Esophagus muscularis mucosa (tissue), 4 donors: ENCODE measurements at regions not wholly inside any gene's neighbourhood (a gene's known extent, or its start where the extent isn't known, plus 50 kb on each side); places are given as distances from the start of the nearest gene placed in this dataset.

Source experiments
- DNase-seq: peaks from one replicate; pipeline ENCODE4 v3.0.0-alpha.2; 2017; ENCODE audit errors: extremely low spot score
- H3K27ac ChIP-seq, 4 donors: fragments of 200-600 bp; sonication (generic); replicated peaks in 1 of 4; 1 replicate in 3 of 4; 2 replicates in 1 of 4; pipeline ENCODE4 v1.5.1; 2016 to 2019; ENCODE audit warnings: mild to moderate bottlenecking in 1 of 4
- H3K27me3 ChIP-seq, 4 donors: fragments of 200-600 bp; sonication (generic); one replicate each; pipeline versions ENCODE4 v1.5.1 to v1.6.0; 2016 to 2019
- H3K36me3 ChIP-seq, 4 donors: fragments of 200-600 bp; sonication (generic); one replicate each; pipeline ENCODE4 v1.5.1; 2016 to 2019
- H3K4me1 ChIP-seq, 4 donors: fragments of 200-600 bp; sonication (generic); one replicate each; pipeline ENCODE4 v1.5.1; 2016 to 2019
- H3K4me3 ChIP-seq, 4 donors: fragments of 200-600 bp; sonication (generic); 1 replicate in 2 of 4; 2 replicates in 2 of 4; pipeline ENCODE4 v1.5.1; 2016 to 2019; ENCODE audit warnings: mild to moderate bottlenecking in 4 of 4, moderate library complexity in 1 of 4
- H3K9me3 ChIP-seq, 4 donors: fragments of 200-600 bp; sonication (generic); 1 replicate in 3 of 4; 2 replicates in 1 of 4; pipeline ENCODE4 v1.5.1; 2016 to 2019
- CTCF ChIP-seq, 3 experiments: fragments of 200-600 bp in 2 of 3; fragments of 450-650 bp in 1 of 3; sonication (generic) in 2 of 3; IDR thresholded peaks; one replicate each; pipeline ENCODE4 v1.5.1; 2017 to 2019; ENCODE audit warnings: antibody characterized with exemption in 3 of 3, mild to moderate bottlenecking in 2 of 3, moderate library complexity in 1 of 3
- EP300 ChIP-seq: sonication (generic); formaldehyde crosslinking; IDR thresholded peaks from one replicate; pipeline ENCODE4 v1.6.1; 2017; ENCODE audit warnings: antibody characterized with exemption
- POLR2A ChIP-seq: fragments of 450-650 bp; IDR thresholded peaks from one replicate; pipeline ENCODE4 v1.6.1; 2017; ENCODE audit warnings: antibody characterized with exemption, moderate library complexity, mild to moderate bottlenecking, low read depth
- POLR2AphosphoS5 ChIP-seq, 2 donors: sonication (generic); formaldehyde crosslinking; IDR thresholded peaks; one replicate each; pipeline ENCODE4 v1.6.1; 2017; ENCODE audit warnings: antibody characterized with exemption in 2 of 2
- WGBS: methylation state at CpG from one replicate; pipeline ENCODE4 v1.1.5; 2018; 5-methylcytosine and 5-hydroxymethylcytosine counted together
- intact Hi-C: fragments of 100-400 bp; cut with DNase I; formaldehyde crosslinking; loops from one replicate; pipeline ENCODE4 v1.15.1; 2023

GRCh38 chr17:69913616-69914015, 161.4 kb upstream of the KCNJ16 start:
- Histone ChIP-seq H3K27ac (peak overlapping the region; percentile 53 to 68 (median 58)), H3K36me3 (no peaks in the 10 kb centered on the region), H3K27me3 (no peaks in the 10 kb centered on the region), H3K9me3 (no peaks in the 10 kb centered on the region), H3K4me1 (peaks cover 0 to 16% (median 8%) of the 10 kb centered on the region in 4 donors), H3K4me3 (peak overlapping the region; percentile 13 to 37 (median 26))
- DNase-seq: no peak
- intact Hi-C loops: loop anchor here (10.0 kb wide), 1 partner anchor 159 kb away; no protein-coding TSS in a partner anchor
- 78% methylated on average over 2 of the region's 2 CpGs for WGBS
- TF ChIP-seq EP300 (no peak), POLR2AphosphoS5 (IDR thresholded peaks at IDR 0.05) (no peak), POLR2A (no peak), CTCF (IDR thresholded peaks at IDR 0.05) (no peak)

- Histone ChIP-seq H3K4me1 (peaks cover 0 to 16% (median 8%) of the 10 kb centered on the region in 4 donors), H3K27ac (no peak overlapping the region), H3K4me3 (no peak overlapping the region), H3K27me3 (no peaks in the 10 kb centered on the region), H3K9me3 (no peaks in the 10 kb centered on the region), H3K36me3 (no peaks in the 10 kb centered on the region)
- 87% methylated on average over 1 of the region's 1 CpG for WGBS
- no peak for DNase-seq
- intact Hi-C loops: loop anchor here (10.0 kb wide), 1 partner anchor 160 kb away; no protein-coding TSS in a partner anchor
- TF ChIP-seq EP300 (no peak), POLR2AphosphoS5 (IDR thresholded peaks at IDR 0.05) (no peak), CTCF (IDR thresholded peaks at IDR 0.05) (no peak), POLR2A (no peak)
These were observed 160.5 kb upstream of the KCNJ16 start for GRCh38 chr17:69914520-69914919.

- 93% methylated on average over 2 of the region's 2 CpGs for WGBS
- no peaks in the 10 kb centered on the region for H3K9me3 ChIP-seq
- no peak for DNase-seq
- H3K36me3 ChIP-seq: no peaks in the 10 kb centered on the region
- H3K4me1 ChIP-seq: peaks cover 0 to 16% (median 8%) of the 10 kb centered on the region in 4 donors
- TF ChIP-seq EP300 (no peak), POLR2AphosphoS5 (IDR thresholded peaks at IDR 0.05) (no peak), POLR2A (no peak), CTCF (IDR thresholded peaks at IDR 0.05) (no peak)
- H3K27ac ChIP-seq: no peak overlapping the region
- no peaks in the 10 kb centered on the region for H3K27me3 ChIP-seq
- no peak overlapping the region for H3K4me3 ChIP-seq
- intact Hi-C loops: loop anchor here (10.0 kb wide), 1 partner anchor 162 kb away; no protein-coding TSS in a partner anchor
These were observed 158.3 kb upstream of the KCNJ16 start for GRCh38 chr17:69916761-69917160.

GRCh38 chr17:69918164-69918563, 156.9 kb upstream of the KCNJ16 start:
- TF ChIP-seq EP300 (no peak), CTCF (IDR thresholded peaks at IDR 0.05) (no peak), POLR2AphosphoS5 (IDR thresholded peaks at IDR 0.05) (no peak), POLR2A (no peak)
- intact Hi-C loops: loop anchor here (10.0 kb wide), 1 partner anchor 163 kb away; no protein-coding TSS in a partner anchor

GRCh38 chr17:69919789-69920188, 155.2 kb upstream of the KCNJ16 start:
- intact Hi-C loops: loop anchor here (10.0 kb wide), 1 partner anchor 165 kb away; no protein-coding TSS in a partner anchor
- TF ChIP-seq CTCF (IDR thresholded peaks at IDR 0.05) (no peak), POLR2AphosphoS5 (IDR thresholded peaks at IDR 0.05) (no peak), POLR2A (no peak), EP300 (no peak)
- no peak overlapping the region for H3K27ac ChIP-seq
- no peaks in the 10 kb centered on the region for H3K9me3 ChIP-seq
- H3K36me3 ChIP-seq: no peaks in the 10 kb centered on the region
- DNase-seq: no peak
- WGBS: 92% methylated on average over 2 of the region's 2 CpGs
- no peak overlapping the region for H3K4me3 ChIP-seq
- H3K4me1 ChIP-seq: no peaks in the 10 kb centered on the region
- H3K27me3 ChIP-seq: no peaks in the 10 kb centered on the region

More at GRCh38 chr17:69918164-69918563, 156.9 kb upstream of the KCNJ16 start:
- H3K4me1 ChIP-seq: peaks cover 0 to 8% (median 8%) of the 10 kb centered on the region in 4 donors
- WGBS: 91% methylated on average over 4 of the region's 4 CpGs
- no peak overlapping the region for H3K4me3 ChIP-seq
- H3K27ac ChIP-seq: no peak overlapping the region
- no peaks in the 10 kb centered on the region for H3K36me3 ChIP-seq
- no peaks in the 10 kb centered on the region for H3K9me3 ChIP-seq
- no peaks in the 10 kb centered on the region for H3K27me3 ChIP-seq
- DNase-seq: no peak
